NB4 (cell line): ENCODE measurements at regions not wholly inside any gene's neighbourhood (a gene's known extent, or its start where the extent isn't known, plus 50 kb on each side); places are given as distances from the start of the nearest gene placed in this dataset.
"Not testable (repeated sequence)": the region's sequence is repeated elsewhere in the genome, so short reads cannot be mapped to it uniquely, and the experiment has no call there.

Source experiments
- DNase-seq: peaks from one replicate; pipeline ENCODE4 v3.0.0; 2010; ENCODE audit warnings: low read depth
- H3K4me3 ChIP-seq: one replicate; pipeline ENCODE4 v1.5.1; 2011; ENCODE audit warnings: mild to moderate bottlenecking, low read depth, low read length, moderate library complexity
- CTCF ChIP-seq: IDR thresholded peaks from one replicate; pipeline ENCODE4 v1.5.1; 2012; ENCODE audit warnings: low read depth, low read length
- MAX ChIP-seq: IDR thresholded peaks from 2 replicates; pipeline ENCODE4 v1.6.1; 2011; ENCODE audit warnings: low read depth, low read length
- MYC ChIP-seq: IDR thresholded peaks from 2 replicates; pipeline ENCODE4 v1.6.1; 2011; ENCODE audit warnings: low read depth, low read length
- POLR2A ChIP-seq: IDR thresholded peaks from 2 replicates; pipeline ENCODE4 v1.6.1; 2011; ENCODE audit warnings: mild to moderate bottlenecking; ENCODE audit not compliant: insufficient read length; ENCODE audit errors: extremely low read depth

- TF ChIP-seq MAX (no peak), CTCF (no peak), POLR2A (no peak), MYC (no peak)
- H3K4me3 ChIP-seq = no peak overlapping the region
- DNase-seq = no peak
Observed at GRCh38 chr1:165116171-165116570, 240.3 kb downstream of the LMX1A start.

GRCh38 chr1:165114889-165115285 lies 241.6 kb downstream of the LMX1A start:
- no peak overlapping the region for H3K4me3 ChIP-seq
- DNase-seq = no peak
- no peak for TF ChIP-seq POLR2A
- TF ChIP-seq MYC = no peak
- TF ChIP-seq CTCF = no peak
- TF ChIP-seq MAX = no peak

- no peak overlapping the region for H3K4me3 ChIP-seq
- TF ChIP-seq CTCF (peak; percentile 57), POLR2A (no peak)
- peak; percentile 26 for DNase-seq
Observed at GRCh38 chr1:165114022-165114888, 242.3 kb downstream of the LMX1A start.

GRCh38 chr1:165112260-165112659 lies 244.3 kb downstream of the LMX1A start:
- H3K4me3 ChIP-seq = no peak overlapping the region
- TF ChIP-seq CTCF = no peak
- no peak for TF ChIP-seq MYC
- no peak for TF ChIP-seq MAX
- TF ChIP-seq POLR2A = no peak
- no peak for DNase-seq

- DNase-seq = no peak
- TF ChIP-seq CTCF (no peak), MYC (no peak), MAX (no peak)
- no peak overlapping the region for H3K4me3 ChIP-seq
Observed at GRCh38 chr1:165109013-165109412, 247.5 kb downstream of the LMX1A start.

- not testable (repeated sequence) for H3K4me3 ChIP-seq, DNase-seq
Observed at GRCh38 chr1:165092542-165093162, 263.9 kb downstream of the LMX1A start.
